Breast epithelium (tissue), 4 donors: ENCODE measurements at regions not wholly inside any gene's neighbourhood (a gene's known extent, or its start where the extent isn't known, plus 50 kb on each side); places are given as distances from the start of the nearest gene placed in this dataset.

Experiments
- DNase-seq, 2 donors: peaks; one replicate each; pipeline ENCODE4 v3.0.0-alpha.2; 2019; ENCODE audit warnings: low spot score in 2 of 2
- H3K27ac ChIP-seq, 2 donors: fragments of 200-600 bp; sonication (generic) in 1 of 2; one replicate each; pipeline ENCODE4 v1.5.1; 2016 to 2019; ENCODE audit warnings: mild to moderate bottlenecking in 1 of 2
- H3K27me3 ChIP-seq, 2 donors: fragments of 200-600 bp; sonication (generic) in 1 of 2; one replicate each; pipeline versions ENCODE4 v1.5.1 to v1.6.0; 2017 to 2019; ENCODE audit warnings: control low read depth in 1 of 2, mild to moderate bottlenecking in 1 of 2
- H3K36me3 ChIP-seq: fragments of 200-600 bp; one replicate; pipeline ENCODE4 v1.5.1; 2019
- H3K4me1 ChIP-seq, 2 donors: fragments of 200-600 bp; sonication (generic); one replicate each; pipeline ENCODE4 v1.5.1; 2016 to 2019; ENCODE audit warnings: control low read depth in 1 of 2
- H3K4me3 ChIP-seq, 3 donors: fragments of 200-600 bp; sonication (generic); 1 replicate in 2 of 3; 2 replicates in 1 of 3; pipeline ENCODE4 v1.5.1; 2016 to 2019; ENCODE audit warnings: mild to moderate bottlenecking in 3 of 3, moderate library complexity in 2 of 3
- H3K9me3 ChIP-seq, 2 donors: fragments of 200-600 bp; sonication (generic) in 1 of 2; one replicate each; pipeline ENCODE4 v1.5.1; 2016 to 2019; ENCODE audit warnings: control low read depth in 1 of 2
- POLR2A ChIP-seq: fragments of 450-650 bp; IDR thresholded peaks from one replicate; pipeline ENCODE4 v1.6.1; 2016; ENCODE audit warnings: antibody characterized with exemption, mild to moderate bottlenecking, moderate library complexity
- POLR2AphosphoS5 ChIP-seq, 3 donors: sonication (generic); formaldehyde crosslinking; IDR thresholded peaks; one replicate each; pipeline ENCODE4 v1.6.1; 2017; ENCODE audit warnings: antibody characterized with exemption in 3 of 3
- intact Hi-C: fragments of 100-400 bp; cut with DNase I; formaldehyde crosslinking; loops from one replicate; pipeline ENCODE4 v1.15.1; 2023; ENCODE audit warnings: low total_unique reads
- TF ChIP-seq, protein P1 (sequence below), 3 donors: fragments of 450-650 bp; IDR thresholded peaks; one replicate each; pipeline ENCODE4 v1.5.1; 2016 to 2017; ENCODE audit warnings: antibody characterized with exemption in 3 of 3, mild to moderate bottlenecking in 3 of 3, moderate library complexity in 3 of 3

DNA sequence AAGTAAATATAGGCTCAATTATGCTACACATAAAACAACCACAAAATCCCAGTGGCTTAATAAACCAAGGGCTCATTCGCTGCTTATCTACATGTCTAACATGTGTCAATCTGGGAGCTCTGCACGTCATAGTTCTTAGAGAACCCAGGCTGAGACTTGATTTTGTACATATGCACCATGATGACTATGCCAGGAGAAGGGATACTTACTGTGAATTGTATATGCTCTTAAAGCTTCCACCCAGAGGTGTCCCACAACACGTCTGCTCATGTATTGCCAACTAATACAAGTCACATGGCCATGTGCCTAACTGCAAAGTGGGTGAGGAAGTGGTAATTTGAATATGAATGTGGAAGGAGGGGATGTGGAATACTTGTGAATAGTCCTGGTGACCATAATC, 262.1 kb downstream of the CPS1 start:
- DNase-seq: no peak
- Histone ChIP-seq H3K27me3 (no peaks in the 10 kb centered on the region), H3K4me3 (no peak overlapping the region), H3K27ac (no peak overlapping the region), H3K9me3 (no peaks in the 10 kb centered on the region), H3K36me3 (no peaks in the 10 kb centered on the region), H3K4me1 (no peaks in the 10 kb centered on the region)
- intact Hi-C loops: no loop called here
- TF ChIP-seq POLR2A (no peak), POLR2AphosphoS5 (IDR thresholded peaks at IDR 0.05) (no peak)
- TF ChIP-seq, protein P1, sequence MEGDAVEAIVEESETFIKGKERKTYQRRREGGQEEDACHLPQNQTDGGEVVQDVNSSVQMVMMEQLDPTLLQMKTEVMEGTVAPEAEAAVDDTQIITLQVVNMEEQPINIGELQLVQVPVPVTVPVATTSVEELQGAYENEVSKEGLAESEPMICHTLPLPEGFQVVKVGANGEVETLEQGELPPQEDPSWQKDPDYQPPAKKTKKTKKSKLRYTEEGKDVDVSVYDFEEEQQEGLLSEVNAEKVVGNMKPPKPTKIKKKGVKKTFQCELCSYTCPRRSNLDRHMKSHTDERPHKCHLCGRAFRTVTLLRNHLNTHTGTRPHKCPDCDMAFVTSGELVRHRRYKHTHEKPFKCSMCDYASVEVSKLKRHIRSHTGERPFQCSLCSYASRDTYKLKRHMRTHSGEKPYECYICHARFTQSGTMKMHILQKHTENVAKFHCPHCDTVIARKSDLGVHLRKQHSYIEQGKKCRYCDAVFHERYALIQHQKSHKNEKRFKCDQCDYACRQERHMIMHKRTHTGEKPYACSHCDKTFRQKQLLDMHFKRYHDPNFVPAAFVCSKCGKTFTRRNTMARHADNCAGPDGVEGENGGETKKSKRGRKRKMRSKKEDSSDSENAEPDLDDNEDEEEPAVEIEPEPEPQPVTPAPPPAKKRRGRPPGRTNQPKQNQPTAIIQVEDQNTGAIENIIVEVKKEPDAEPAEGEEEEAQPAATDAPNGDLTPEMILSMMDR (IDR thresholded peaks at IDR 0.05): no peak

DNA sequence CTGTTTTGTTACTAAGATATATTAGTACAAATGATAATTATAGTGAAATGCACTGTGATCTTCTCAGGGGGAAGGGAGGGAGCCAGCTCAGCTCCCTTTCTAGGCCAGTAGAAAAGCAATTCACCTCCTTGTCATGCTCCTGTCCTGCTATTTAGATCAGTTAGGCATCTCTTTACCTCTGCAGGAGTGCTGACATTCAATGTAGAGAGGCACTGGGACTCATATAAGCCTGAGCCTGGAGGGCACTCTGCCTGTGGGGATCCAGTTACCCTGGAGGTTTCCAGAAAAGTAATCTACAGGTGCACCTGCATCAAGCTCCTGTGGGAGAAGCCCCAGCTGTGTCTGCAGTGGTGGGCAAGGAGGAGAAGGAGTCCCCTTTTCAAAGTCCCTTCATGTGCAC, 277.0 kb downstream of the CPS1 start:
- no peaks in the 10 kb centered on the region for H3K27me3 ChIP-seq
- no peak for DNase-seq
- no peaks in the 10 kb centered on the region for H3K36me3 ChIP-seq
- no peaks in the 10 kb centered on the region for H3K4me1 ChIP-seq
- intact Hi-C loops: no loop called here
- peaks cover 0 to 3% of the 10 kb centered on the region in 2 donors for H3K9me3 ChIP-seq
- no peak overlapping the region for H3K27ac ChIP-seq
- no peak overlapping the region for H3K4me3 ChIP-seq
- TF ChIP-seq, protein P1 (IDR thresholded peaks at IDR 0.05): no peak
- TF ChIP-seq POLR2A: no peak
- TF ChIP-seq POLR2AphosphoS5 (IDR thresholded peaks at IDR 0.05): no peak

DNA sequence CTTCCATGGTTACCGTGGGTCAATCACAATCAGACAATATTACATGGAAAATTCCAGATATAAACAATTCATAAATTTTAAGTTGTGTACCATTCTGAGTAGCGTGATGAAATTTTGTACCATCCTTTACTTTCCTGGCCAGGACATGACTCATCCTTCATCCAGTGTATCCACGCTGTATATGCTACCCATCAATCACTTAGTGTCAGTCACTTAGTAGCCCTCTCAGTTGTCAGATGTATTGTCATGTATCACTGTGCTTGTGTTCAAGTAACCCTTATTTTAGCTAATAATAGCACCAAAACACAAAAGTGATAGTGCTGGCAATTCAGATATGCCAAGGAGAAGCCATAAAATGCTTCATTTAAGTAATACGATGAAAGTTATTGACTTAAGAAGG, 282.6 kb downstream of the CPS1 start:
- no peak overlapping the region for H3K4me3 ChIP-seq
- no peak for TF ChIP-seq POLR2AphosphoS5 (IDR thresholded peaks at IDR 0.05)
- no peak for TF ChIP-seq POLR2A
- TF ChIP-seq, protein P1 (IDR thresholded peaks at IDR 0.05): no peak
- no peaks in the 10 kb centered on the region for H3K4me1 ChIP-seq
- no peaks in the 10 kb centered on the region for H3K27me3 ChIP-seq
- H3K36me3 ChIP-seq: no peaks in the 10 kb centered on the region
- no peak overlapping the region for H3K27ac ChIP-seq
- no peak for DNase-seq
- no peaks in the 10 kb centered on the region for H3K9me3 ChIP-seq
- intact Hi-C loops: no loop called here

DNA sequence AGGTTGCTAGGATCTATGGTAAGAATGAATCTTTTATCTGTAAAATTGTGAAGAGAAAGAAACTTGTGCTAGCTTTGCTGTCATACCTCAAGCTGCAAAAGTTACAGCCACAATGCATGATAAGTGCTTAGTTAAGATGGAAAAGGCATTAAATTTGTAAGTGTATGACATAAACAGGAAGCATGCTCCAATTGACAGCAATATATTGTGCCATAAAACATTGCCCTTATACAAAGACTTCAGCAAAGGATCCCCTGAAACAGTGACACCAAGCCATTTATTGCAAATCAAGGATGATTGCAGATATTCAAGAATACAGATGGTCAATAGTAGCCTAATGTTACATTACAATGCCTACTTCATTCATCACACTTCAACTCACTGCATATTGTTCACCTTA, 283.1 kb downstream of the CPS1 start:
- H3K4me3 ChIP-seq: no peak overlapping the region
- no peak for DNase-seq
- no peak overlapping the region for H3K27ac ChIP-seq
- H3K27me3 ChIP-seq: no peaks in the 10 kb centered on the region
- no peaks in the 10 kb centered on the region for H3K36me3 ChIP-seq
- TF ChIP-seq POLR2AphosphoS5 (IDR thresholded peaks at IDR 0.05) (no peak), POLR2A (no peak)
- TF ChIP-seq, protein P1 (IDR thresholded peaks at IDR 0.05): no peak
- intact Hi-C loops: no loop called here
- H3K4me1 ChIP-seq: no peaks in the 10 kb centered on the region
- no peaks in the 10 kb centered on the region for H3K9me3 ChIP-seq

DNA sequence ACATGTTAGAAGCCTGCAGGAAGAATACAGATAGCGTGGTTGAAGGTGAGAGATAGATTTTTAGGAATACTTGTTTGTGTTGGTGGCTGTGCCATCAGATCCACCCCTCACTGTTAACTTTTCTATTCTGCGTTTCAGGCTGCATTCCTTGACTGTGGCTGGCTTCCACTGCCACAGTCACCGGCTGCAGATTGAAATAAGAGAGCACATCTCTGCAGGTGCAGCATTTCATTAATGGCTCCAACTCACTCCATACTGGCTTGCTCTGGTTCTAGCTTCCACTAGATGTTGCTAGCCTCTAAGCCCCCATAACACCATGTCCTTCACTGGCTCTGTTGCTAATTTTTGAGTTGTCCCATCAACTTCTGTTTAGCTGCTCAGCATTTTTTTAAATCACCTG, 286.5 kb downstream of the CPS1 start:
- H3K4me1 ChIP-seq: no peaks in the 10 kb centered on the region
- no peaks in the 10 kb centered on the region for H3K9me3 ChIP-seq
- H3K27me3 ChIP-seq: no peaks in the 10 kb centered on the region
- no peak overlapping the region for H3K4me3 ChIP-seq
- no peaks in the 10 kb centered on the region for H3K36me3 ChIP-seq
- no peak overlapping the region for H3K27ac ChIP-seq
- intact Hi-C loops: no loop called here
- DNase-seq: no peak
- TF ChIP-seq, protein P1 (IDR thresholded peaks at IDR 0.05): no peak
- TF ChIP-seq POLR2A: no peak
